ENCODE measurements at regions not wholly inside any gene's neighbourhood (a gene's known extent, or its start where the extent isn't known, plus 50 kb on each side); places are given as distances from the start of the nearest gene placed in this dataset.
"Not testable (repeated sequence)": the region's sequence is repeated elsewhere in the genome, so short reads cannot be mapped to it uniquely, and the experiment has no call there.

- Mint-ChIP-seq H3K36me3 (no peaks in the 10 kb centered on the region), H3K9me3 (no peaks in the 10 kb centered on the region), H3K27ac (no peak overlapping the region)
- DNase-seq (ENCODE audit: low spot score in 2 of 2) (no peak), ATAC-seq (no peak)
Observed at GRCh38 chr5:75891020-75891419, 173.8 kb upstream of the POC5 start.

- H3K36me3 Mint-ChIP-seq: no peaks in the 10 kb centered on the region
- no peaks in the 10 kb centered on the region for H3K9me3 Mint-ChIP-seq
- ATAC-seq: no peak
- H3K27ac Mint-ChIP-seq: no peak overlapping the region
- no peak for DNase-seq (ENCODE audit: low spot score in 2 of 2)
Observed at GRCh38 chr5:75890546-75890945, 173.3 kb upstream of the POC5 start.

GRCh38 chr5:75886706-75887105 is 169.5 kb upstream of the POC5 start:
- Mint-ChIP-seq H3K27ac (no peak overlapping the region), H3K9me3 (no peaks in the 10 kb centered on the region), H3K36me3 (no peaks in the 10 kb centered on the region)
- DNase-seq (ENCODE audit: low spot score in 2 of 2) (no peak), ATAC-seq (no peak)

- DNase-seq (ENCODE audit: low spot score in 2 of 2): no peak
- no peak overlapping the region for H3K27ac Mint-ChIP-seq
- ATAC-seq: no peak
- H3K36me3 Mint-ChIP-seq: no peaks in the 10 kb centered on the region
- H3K9me3 Mint-ChIP-seq: no peaks in the 10 kb centered on the region
Observed at GRCh38 chr5:75885849-75886596, 168.8 kb upstream of the POC5 start.

GRCh38 chr5:75885321-75885720 is 168.1 kb upstream of the POC5 start:
- no peak for DNase-seq (ENCODE audit: low spot score in 2 of 2)
- H3K9me3 Mint-ChIP-seq: peaks cover 1 to 6% of the 10 kb centered on the region in 2 donors
- no peak overlapping the region for H3K27ac Mint-ChIP-seq
- no peaks in the 10 kb centered on the region for H3K36me3 Mint-ChIP-seq
- no peak for ATAC-seq

GRCh38 chr5:75869891-75870290 is 152.7 kb upstream of the POC5 start:
- ATAC-seq: no peak
- Mint-ChIP-seq H3K27ac (no peak overlapping the region), H3K36me3 (no peaks in the 10 kb centered on the region), H3K9me3 (no peaks in the 10 kb centered on the region)
- DNase-seq (ENCODE audit: low spot score in 2 of 2): no peak

GRCh38 chr5:75862872-75863271 is 145.6 kb upstream of the POC5 start:
- H3K36me3 Mint-ChIP-seq: no peaks in the 10 kb centered on the region
- H3K9me3 Mint-ChIP-seq: no peaks in the 10 kb centered on the region
- ATAC-seq: no peak
- H3K27ac Mint-ChIP-seq: no peak overlapping the region
- DNase-seq (ENCODE audit: low spot score in 2 of 2): no peak

- not testable (repeated sequence) for H3K36me3 Mint-ChIP-seq; ATAC-seq; DNase-seq (ENCODE audit: low spot score in 2 of 2); H3K27ac Mint-ChIP-seq; H3K9me3 Mint-ChIP-seq
Observed at GRCh38 chr5:75859621-75860020, 142.4 kb upstream of the POC5 start.

- DNase-seq (ENCODE audit: low spot score in 2 of 2): no peak
- Mint-ChIP-seq H3K27ac (no peak overlapping the region), H3K36me3 (no peaks in the 10 kb centered on the region), H3K9me3 (no peaks in the 10 kb centered on the region)
- no peak for ATAC-seq
Observed at GRCh38 chr5:75856056-75856455, 138.8 kb upstream of the POC5 start.

GRCh38 chr5:75848077-75848476 is 130.8 kb upstream of the POC5 start:
- DNase-seq (ENCODE audit: low spot score in 2 of 2): no peak
- no peaks in the 10 kb centered on the region for H3K9me3 Mint-ChIP-seq
- H3K36me3 Mint-ChIP-seq: no peaks in the 10 kb centered on the region
- H3K27ac Mint-ChIP-seq: no peak overlapping the region
- ATAC-seq: no peak

- Mint-ChIP-seq H3K27ac (no peak overlapping the region), H3K9me3 (no peaks in the 10 kb centered on the region), H3K36me3 (no peaks in the 10 kb centered on the region)
- DNase-seq (ENCODE audit: low spot score in 2 of 2) (no peak), ATAC-seq (no peak)
Observed at GRCh38 chr5:75847561-75848021, 130.4 kb upstream of the POC5 start.

GRCh38 chr5:75844301-75844700 is 127.1 kb upstream of the POC5 start:
- ATAC-seq (no peak), DNase-seq (ENCODE audit: low spot score in 2 of 2) (no peak)
- peaks cover 4 to 5% of the 10 kb centered on the region in 2 donors for H3K9me3 Mint-ChIP-seq
- no peaks in the 10 kb centered on the region for H3K36me3 Mint-ChIP-seq
- H3K27ac Mint-ChIP-seq: no peak overlapping the region

GRCh38 chr5:75843319-75843718 is 126.1 kb upstream of the POC5 start:
- Mint-ChIP-seq H3K27ac (no peak overlapping the region), H3K36me3 (no peaks in the 10 kb centered on the region), H3K9me3 (peaks cover 4 to 5% of the 10 kb centered on the region in 2 donors)
- DNase-seq (ENCODE audit: low spot score in 2 of 2) (no peak), ATAC-seq (no peak)

GRCh38 chr5:75839547-75839946 is 122.3 kb upstream of the POC5 start:
- Mint-ChIP-seq H3K36me3 (no peaks in the 10 kb centered on the region), H3K9me3 (peaks cover 4 to 5% of the 10 kb centered on the region in 2 donors), H3K27ac (no peak overlapping the region)
- no peak for DNase-seq (ENCODE audit: low spot score in 2 of 2)
- no peak for ATAC-seq

- no peaks in the 10 kb centered on the region for H3K36me3 Mint-ChIP-seq
- DNase-seq (ENCODE audit: low spot score in 2 of 2) (no peak), ATAC-seq (no peak)
- H3K27ac Mint-ChIP-seq: no peak overlapping the region
- peaks cover 4 to 5% of the 10 kb centered on the region in 2 donors for H3K9me3 Mint-ChIP-seq
Observed at GRCh38 chr5:75837258-75837841, 120.1 kb upstream of the POC5 start.

GRCh38 chr5:75831561-75831960 is 114.3 kb upstream of the POC5 start:
- ATAC-seq (no peak), DNase-seq (ENCODE audit: low spot score in 2 of 2) (no peak)
- H3K9me3 Mint-ChIP-seq: no peaks in the 10 kb centered on the region
- H3K36me3 Mint-ChIP-seq: no peaks in the 10 kb centered on the region
- no peak overlapping the region for H3K27ac Mint-ChIP-seq

- ATAC-seq: no peak
- Mint-ChIP-seq H3K9me3 (no peaks in the 10 kb centered on the region), H3K27ac (no peak overlapping the region)
Observed at GRCh38 chr5:75828029-75828428, 110.8 kb upstream of the POC5 start.

GRCh38 chr5:75824323-75824722 is 107.1 kb upstream of the POC5 start:
- Mint-ChIP-seq H3K36me3 (no peaks in the 10 kb centered on the region), H3K9me3 (no peaks in the 10 kb centered on the region), H3K27ac (no peak overlapping the region)
- no peak for ATAC-seq
- DNase-seq (ENCODE audit: low spot score in 2 of 2): no peak

More at GRCh38 chr5:75828029-75828428, 110.8 kb upstream of the POC5 start:
- H3K36me3 Mint-ChIP-seq: no peaks in the 10 kb centered on the region
- no peak for DNase-seq (ENCODE audit: low spot score in 2 of 2)
